H1 (cell line): ENCODE measurements at regions not wholly inside any gene's neighbourhood (a gene's known extent, or its start where the extent isn't known, plus 50 kb on each side); places are given as distances from the start of the nearest gene placed in this dataset.

ENCODE experiments used
- CTCF ChIA-PET: fragments of 300-600 bp; sonication (Branson Sonifier 250); formaldehyde crosslinking; loops from one replicate; lab custom pipeline; 2021; ENCODE audit not compliant: partially characterized antibody; lab: Charles Lee
- POLR2A ChIA-PET: fragments of 300-600 bp; sonication (Branson Sonifier 250); formaldehyde crosslinking; loops from one replicate; lab custom pipeline; 2021; ENCODE audit warnings: inconsistent platforms; ENCODE audit not compliant: partially characterized antibody; lab: Charles Lee
- DNase-seq, 2 experiments: peaks; one replicate each; pipeline versions ENCODE4 v3.0.0 to v3.0.0-alpha.2; 2010 to 2022; ENCODE audit warnings: low spot score in 2 of 2, low read depth in 1 of 2, mixed read lengths in 1 of 2
- FAIRE-seq: peaks from 2 replicates; lab custom pipeline; 2011; peaks lifted over from hg19 to GRCh38; lab: Jason Lieb, UNC
- H2AFZ ChIP-seq: 2 replicates; pipeline ENCODE4 v1.8.1; 2012; ENCODE audit warnings: low read length, inconsistent platforms
- H2AK5ac ChIP-seq: 2 replicates; pipeline ENCODE4 v1.6.1; 2013; ENCODE audit warnings: low read depth, low read length
- H2BK120ac ChIP-seq: replicated peaks from 2 replicates; pipeline ENCODE3; 2013; ENCODE audit warnings: low read depth, low read length, inconsistent platforms
- H2BK12ac ChIP-seq: 2 replicates; pipeline ENCODE4 v1.6.1; 2013; ENCODE audit warnings: low read depth, low read length
- H2BK15ac ChIP-seq: 2 replicates; pipeline ENCODE4 v1.6.1; 2013; ENCODE audit warnings: low read length
- H2BK20ac ChIP-seq: 2 replicates; pipeline ENCODE4 v1.6.1; 2013; ENCODE audit warnings: low read length
- H2BK5ac ChIP-seq: 2 replicates; pipeline ENCODE4 v1.6.1; 2013; ENCODE audit warnings: low read depth, low read length
- H3K14ac ChIP-seq: 2 replicates; pipeline ENCODE4 v1.6.1; 2013; ENCODE audit warnings: inconsistent platforms; ENCODE audit not compliant: insufficient read length
- H3K18ac ChIP-seq: 2 replicates; pipeline ENCODE4 v1.6.1; 2013; ENCODE audit warnings: low read length; ENCODE audit errors: extremely low read depth
- H3K23ac ChIP-seq: 2 replicates; pipeline ENCODE4 v1.6.1; 2013; ENCODE audit warnings: inconsistent platforms; ENCODE audit not compliant: insufficient read length
- H3K23me2 ChIP-seq: 2 replicates; pipeline ENCODE4 v1.6.1; 2013; ENCODE audit warnings: low read depth, low read length
- H3K27ac ChIP-seq: 2 replicates; pipeline ENCODE4 v1.6.1; 2011; ENCODE audit warnings: low read depth, low read length, inconsistent platforms
- H3K27me3 ChIP-seq, 4 experiments: replicated peaks in 1 of 4; 1 replicate in 1 of 4; 2 replicates in 3 of 4; pipeline versions ENCODE4 v1.6.1 to v1.8.1; 2011 to 2013; ENCODE audit warnings: low read length in 3 of 4, mild to moderate bottlenecking in 3 of 4, inconsistent platforms in 2 of 4, mixed read lengths in 2 of 4, moderate library complexity in 1 of 4; ENCODE audit not compliant: control insufficient read depth in 3 of 4, insufficient read depth in 3 of 4; ENCODE audit errors: extremely low read depth in 1 of 4
- H3K36me3 ChIP-seq, 4 experiments: 2 replicates each; pipeline versions ENCODE4 v1.6.1 to v1.8.1; 2011 to 2013; ENCODE audit warnings: mild to moderate bottlenecking in 4 of 4, low read length in 3 of 4, moderate library complexity in 2 of 4, control low read depth in 1 of 4, inconsistent platforms in 1 of 4; ENCODE audit not compliant: insufficient read depth in 4 of 4, control insufficient read depth in 2 of 4
- H3K4ac ChIP-seq: replicated peaks from 2 replicates; pipeline ENCODE3; 2013; ENCODE audit warnings: low read length, low read depth, mixed read lengths, inconsistent platforms; ENCODE audit not compliant: insufficient read length
- H3K4me1 ChIP-seq, 4 experiments: replicated peaks in 1 of 4; 1 replicate in 1 of 4; 2 replicates in 3 of 4; pipeline versions ENCODE4 v1.6.1 to v1.8.1; 2011 to 2013; ENCODE audit warnings: low read length in 3 of 4, inconsistent platforms in 2 of 4, mixed read lengths in 1 of 4; ENCODE audit not compliant: insufficient read depth in 4 of 4, control insufficient read depth in 3 of 4
- H3K4me2 ChIP-seq, 2 experiments: 2 replicates each; pipeline versions ENCODE4 v1.6.1 to v1.8.1; 2011 to 2013; ENCODE audit warnings: low read depth in 2 of 2, low read length in 2 of 2, control low read depth in 1 of 2, inconsistent platforms in 1 of 2, mild to moderate bottlenecking in 1 of 2; ENCODE audit not compliant: insufficient read depth in 1 of 2
- H3K4me3 ChIP-seq, 4 experiments: fragments of 200-600, 300-600 bp in 1 of 4; sonication (generic), shearing (Covaris generic), sonication (Bioruptor Twin) in 1 of 4; 2 replicates each; pipeline versions ENCODE4 v1.5.1 to v1.8.1; 2011 to 2016; ENCODE audit warnings: low read length in 4 of 4, low read depth in 3 of 4, control low read depth in 2 of 4, inconsistent platforms in 2 of 4, mild to moderate bottlenecking in 2 of 4, mixed read lengths in 1 of 4, moderate library complexity in 1 of 4; ENCODE audit not compliant: insufficient read depth in 2 of 4; ENCODE audit errors: extremely low read depth in 1 of 4
- H3K56ac ChIP-seq: replicated peaks from 2 replicates; pipeline ENCODE3; 2013; ENCODE audit warnings: low read depth, mild to moderate bottlenecking, mixed read lengths, low read length, inconsistent platforms; ENCODE audit not compliant: insufficient read length
- H3K79me1 ChIP-seq: 2 replicates; pipeline ENCODE4 v1.6.1; 2013; ENCODE audit warnings: low read depth, low read length, control low read depth
- H3K79me2 ChIP-seq, 2 experiments: 2 replicates each; pipeline versions ENCODE4 v1.6.1 to v1.8.1; 2012 to 2013; ENCODE audit warnings: low read length in 2 of 2, mild to moderate bottlenecking in 2 of 2, inconsistent platforms in 1 of 2; ENCODE audit not compliant: insufficient read depth in 2 of 2, control insufficient read depth in 1 of 2
- H3K9ac ChIP-seq, 4 experiments: replicated peaks in 1 of 4; 1 replicate in 1 of 4; 2 replicates in 3 of 4; pipeline versions ENCODE4 v1.6.1 to v1.8.1; 2011 to 2013; ENCODE audit warnings: low read depth in 3 of 4, low read length in 3 of 4, control low read depth in 2 of 4, mild to moderate bottlenecking in 2 of 4, moderate library complexity in 2 of 4, inconsistent platforms in 1 of 4; ENCODE audit errors: extremely low read depth in 1 of 4
- H3K9me3 ChIP-seq, 2 experiments: 2 replicates each; pipeline versions ENCODE4 v1.6.1 to v1.8.1; 2012 to 2013; ENCODE audit warnings: mild to moderate bottlenecking in 2 of 2, moderate library complexity in 2 of 2, control low read depth in 1 of 2, inconsistent platforms in 1 of 2, low read depth in 1 of 2, low read length in 1 of 2, mixed read lengths in 1 of 2; ENCODE audit not compliant: insufficient read depth in 2 of 2
- H4K20me1 ChIP-seq, 2 experiments: replicated peaks in 1 of 2; 2 replicates each; pipeline versions ENCODE3 to v1.8.1; 2011 to 2013; ENCODE audit warnings: inconsistent platforms in 2 of 2, low read length in 2 of 2, mild to moderate bottlenecking in 1 of 2; ENCODE audit not compliant: insufficient read depth in 2 of 2, control insufficient read depth in 1 of 2
- H4K5ac ChIP-seq: 2 replicates; pipeline ENCODE4 v1.6.1; 2013; ENCODE audit warnings: low read length, low read depth, mixed read lengths, inconsistent platforms; ENCODE audit not compliant: insufficient read length
- H4K8ac ChIP-seq: 2 replicates; pipeline ENCODE4 v1.8.0; 2013; ENCODE audit warnings: mild to moderate bottlenecking, moderate library complexity, low read length, inconsistent platforms; ENCODE audit not compliant: insufficient read depth; ENCODE audit errors: extremely low read depth
- H4K91ac ChIP-seq: replicated peaks from 2 replicates; pipeline ENCODE3; 2013; ENCODE audit warnings: low read length, mixed read lengths, inconsistent platforms; ENCODE audit not compliant: insufficient read length
- BACH1 ChIP-seq: IDR thresholded peaks from 2 replicates; pipeline ENCODE4 v1.6.1; 2012; ENCODE audit warnings: low read length, improper control_type of control experiment
- CBX5 ChIP-seq: fragments of 300-800, 300-1000 bp; sonication (generic); IDR thresholded peaks from 2 replicates; pipeline ENCODE4 v1.7.1; 2016; ENCODE audit warnings: antibody characterized with exemption, low read length, low read depth
- GTF2F1 ChIP-seq: IDR thresholded peaks from 2 replicates; pipeline ENCODE4 v1.6.1; 2012; ENCODE audit warnings: low read depth, low read length, improper control_type of control experiment, borderline replicate concordance
- HDAC6 ChIP-seq: IDR thresholded peaks from one replicate; pipeline ENCODE4 v1.7.1; 2012; ENCODE audit warnings: low read depth, mild to moderate bottlenecking, inconsistent platforms, low read length, moderate library complexity
- JUND ChIP-seq: IDR thresholded peaks from 2 replicates; pipeline ENCODE4 v1.6.1; 2011; ENCODE audit warnings: mild to moderate bottlenecking, improper control_type of control experiment, low read length
- POU5F1 ChIP-seq: IDR thresholded peaks from 2 replicates; pipeline ENCODE4 v1.6.1; 2011; ENCODE audit warnings: low read depth, mild to moderate bottlenecking, low read length, moderate library complexity
- RAD21 ChIP-seq, 2 experiments: IDR thresholded peaks in 1 of 2; conservative IDR thresholded peaks in 1 of 2; 2 replicates each; pipeline ENCODE4 v1.6.1; 2011; ENCODE audit warnings: low read depth in 2 of 2, low read length in 2 of 2, improper control_type of control experiment in 1 of 2, inconsistent platforms in 1 of 2, mild to moderate bottlenecking in 1 of 2, moderate library complexity in 1 of 2
- RXRA ChIP-seq: IDR thresholded peaks from 2 replicates; pipeline ENCODE4 v1.6.1; 2011; ENCODE audit warnings: low read depth, mild to moderate bottlenecking, low read length, moderate library complexity; ENCODE audit not compliant: insufficient read depth
- SIN3A ChIP-seq, 2 experiments: IDR thresholded peaks in 1 of 2; conservative IDR thresholded peaks in 1 of 2; 2 replicates each; pipeline ENCODE4 v1.6.1; 2011 to 2012; ENCODE audit warnings: low read length in 2 of 2, improper control_type of control experiment in 1 of 2, low read depth in 1 of 2, mild to moderate bottlenecking in 1 of 2
- ZNF274 ChIP-seq: IDR thresholded peaks from 2 replicates; pipeline ENCODE4 v1.7.0; 2012; ENCODE audit warnings: low read length, borderline replicate concordance; ENCODE audit errors: extremely low read depth
- WGBS, 2 experiments: shearing (Covaris generic) in 1 of 2; methylation state at CpG; one replicate each; pipeline versions ENCODE4 v1.1.6 to v1.1.7; 2013 to 2015; ENCODE audit warnings: low lambda C conversion rate in 2 of 2, mixed read lengths in 2 of 2, inconsistent platforms in 1 of 2, low coverage in 1 of 2, missing lambda C conversion rate in 1 of 2; ENCODE audit not compliant: insufficient replicate concordance in 2 of 2, insufficient coverage in 1 of 2, insufficient read length in 1 of 2; ENCODE audit errors: extremely low coverage in 1 of 2, missing lambda C conversion rate in 1 of 2; 5-methylcytosine and 5-hydroxymethylcytosine counted together
- TF ChIP-seq, protein P1 (sequence below): IDR thresholded peaks from 2 replicates; pipeline ENCODE4 v1.6.1; 2012; ENCODE audit warnings: inconsistent platforms
- TF ChIP-seq, protein P2 (sequence below): IDR thresholded peaks from 2 replicates; pipeline ENCODE4 v1.6.1; 2011; ENCODE audit warnings: low read length, improper control_type of control experiment

DNA sequence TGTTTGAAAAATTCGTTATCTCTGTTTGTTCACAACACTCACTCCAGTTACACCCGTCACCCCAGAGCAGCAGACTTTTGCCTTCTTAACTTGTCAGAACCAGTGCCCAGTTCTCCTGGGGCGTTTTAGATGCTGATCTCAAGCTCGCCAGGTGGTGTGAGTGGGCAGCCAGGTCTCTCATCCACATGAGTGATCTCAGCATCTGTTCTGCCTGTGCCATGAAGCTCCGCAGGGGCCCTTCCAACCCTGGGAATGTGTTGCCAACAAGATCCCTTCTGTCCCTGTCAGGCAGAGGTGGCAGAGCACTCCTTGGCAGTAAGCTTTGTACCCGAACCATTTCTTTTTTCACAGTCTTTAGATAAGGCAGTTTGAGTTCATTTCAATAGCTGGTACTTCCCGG lies 896.5 kb downstream of the UQCRFS1 start:
- Histone ChIP-seq H3K18ac (no peak overlapping the region), H3K79me1 (no peaks in the 10 kb centered on the region), H2AFZ (no peak overlapping the region), H4K91ac (no peak overlapping the region), H4K5ac (no peak overlapping the region), H2BK20ac (no peak overlapping the region), H3K23ac (no peak overlapping the region), H3K23me2 (no peaks in the 10 kb centered on the region), H3K9me3 (no peaks in the 10 kb centered on the region), H4K8ac (no peak overlapping the region), H3K4me3 (no peak overlapping the region), H3K27me3 (0 out of 7 replicates have a peak, but pooled peaks cover 0 to 2% (median 0%) of the 10 kb centered on the region in 4 experiments), H2BK5ac (no peak overlapping the region), H2BK15ac (no peak overlapping the region), H3K4ac (no peak overlapping the region), H2BK12ac (0 out of 2 replicates have a peak overlapping the region, but pooled peaks have one; percentile 18), H3K4me1 (peaks cover 0 to 10% (median 5%) of the 10 kb centered on the region in 4 experiments; a peak in 5 of 7 replicates), H2BK120ac (no peak overlapping the region), H3K14ac (no peak overlapping the region), H3K4me2 (no peak overlapping the region), H2AK5ac (no peak overlapping the region), H3K56ac (no peak overlapping the region), H3K36me3 (no peaks in the 10 kb centered on the region), H3K9ac (no peak overlapping the region), H4K20me1 (no peaks in the 10 kb centered on the region), H3K27ac (no peak overlapping the region), H3K79me2 (no peaks in the 10 kb centered on the region)
- ChIA-PET POLR2A (no interaction called here), CTCF (interaction anchor here (0.6 to 20.3 kb wide), 5 partner anchors 28 to 321 kb away, joined by 3 to 289 read pairs (median 4); no protein-coding TSS in a partner anchor)
- 95% methylated on average over 7 of the region's 7 CpGs; no CpG with 5 or more reads in 1 of the 2 experiments for WGBS, 2 experiments
- DNase-seq (no peak), FAIRE-seq (no peak)
- TF ChIP-seq CBX5 (no peak), POU5F1 (no peak), HDAC6 (no peak), GTF2F1 (no peak), RAD21 (IDR thresholded peaks at IDR 0.05 in 1 of 2, conservative IDR thresholded peaks at IDR 0.05 in 1 of 2; ENCODE audit: low read depth in 2 of 2, low read length in 2 of 2) (no peak), SIN3A (conservative IDR thresholded peaks at IDR 0.05 in 1 of 2, IDR thresholded peaks at IDR 0.05 in 1 of 2; ENCODE audit: low read depth in 1 of 2, low read length in 2 of 2) (no peak), ZNF274 (no peak), JUND (no peak), BACH1 (no peak), RXRA (no peak)
- TF ChIP-seq, protein P1, sequence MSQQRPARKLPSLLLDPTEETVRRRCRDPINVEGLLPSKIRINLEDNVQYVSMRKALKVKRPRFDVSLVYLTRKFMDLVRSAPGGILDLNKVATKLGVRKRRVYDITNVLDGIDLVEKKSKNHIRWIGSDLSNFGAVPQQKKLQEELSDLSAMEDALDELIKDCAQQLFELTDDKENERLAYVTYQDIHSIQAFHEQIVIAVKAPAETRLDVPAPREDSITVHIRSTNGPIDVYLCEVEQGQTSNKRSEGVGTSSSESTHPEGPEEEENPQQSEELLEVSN: no peak
- TF ChIP-seq, protein P2, sequence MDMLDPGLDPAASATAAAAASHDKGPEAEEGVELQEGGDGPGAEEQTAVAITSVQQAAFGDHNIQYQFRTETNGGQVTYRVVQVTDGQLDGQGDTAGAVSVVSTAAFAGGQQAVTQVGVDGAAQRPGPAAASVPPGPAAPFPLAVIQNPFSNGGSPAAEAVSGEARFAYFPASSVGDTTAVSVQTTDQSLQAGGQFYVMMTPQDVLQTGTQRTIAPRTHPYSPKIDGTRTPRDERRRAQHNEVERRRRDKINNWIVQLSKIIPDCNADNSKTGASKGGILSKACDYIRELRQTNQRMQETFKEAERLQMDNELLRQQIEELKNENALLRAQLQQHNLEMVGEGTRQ: no peak
